ENCODE measurements at regions not wholly inside any gene's neighbourhood (a gene's known extent, or its start where the extent isn't known, plus 50 kb on each side); places are given as distances from the start of the nearest gene placed in this dataset.

DNA sequence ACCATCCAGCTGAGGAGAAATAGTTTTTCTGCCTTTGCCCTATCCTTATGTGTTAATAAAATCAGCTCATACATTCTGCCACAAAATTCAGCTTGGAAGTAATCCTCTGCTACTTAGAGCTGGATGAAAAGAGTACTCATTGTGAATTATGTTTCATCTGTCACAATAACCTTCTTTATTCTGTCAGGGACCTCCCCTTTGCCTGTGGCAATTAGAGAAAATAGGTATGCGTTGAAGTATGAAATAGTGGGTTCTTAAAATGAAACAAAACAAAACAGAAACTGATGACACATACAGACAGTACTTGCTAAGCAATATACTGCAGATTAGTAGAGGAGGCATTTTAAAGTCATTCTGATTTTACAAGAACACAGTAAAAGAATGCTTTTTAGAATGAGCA, 578.5 kb downstream of the USP25 start:
- TF ChIP-seq EZH2phosphoT487 (IDR thresholded peaks at IDR 0.05; ENCODE audit: unreplicated experiment), result no peak
- no peak for TF ChIP-seq EZH2 (IDR thresholded peaks at IDR 0.05; ENCODE audit: low read depth, unreplicated experiment)
- TF ChIP-seq, protein P1, sequence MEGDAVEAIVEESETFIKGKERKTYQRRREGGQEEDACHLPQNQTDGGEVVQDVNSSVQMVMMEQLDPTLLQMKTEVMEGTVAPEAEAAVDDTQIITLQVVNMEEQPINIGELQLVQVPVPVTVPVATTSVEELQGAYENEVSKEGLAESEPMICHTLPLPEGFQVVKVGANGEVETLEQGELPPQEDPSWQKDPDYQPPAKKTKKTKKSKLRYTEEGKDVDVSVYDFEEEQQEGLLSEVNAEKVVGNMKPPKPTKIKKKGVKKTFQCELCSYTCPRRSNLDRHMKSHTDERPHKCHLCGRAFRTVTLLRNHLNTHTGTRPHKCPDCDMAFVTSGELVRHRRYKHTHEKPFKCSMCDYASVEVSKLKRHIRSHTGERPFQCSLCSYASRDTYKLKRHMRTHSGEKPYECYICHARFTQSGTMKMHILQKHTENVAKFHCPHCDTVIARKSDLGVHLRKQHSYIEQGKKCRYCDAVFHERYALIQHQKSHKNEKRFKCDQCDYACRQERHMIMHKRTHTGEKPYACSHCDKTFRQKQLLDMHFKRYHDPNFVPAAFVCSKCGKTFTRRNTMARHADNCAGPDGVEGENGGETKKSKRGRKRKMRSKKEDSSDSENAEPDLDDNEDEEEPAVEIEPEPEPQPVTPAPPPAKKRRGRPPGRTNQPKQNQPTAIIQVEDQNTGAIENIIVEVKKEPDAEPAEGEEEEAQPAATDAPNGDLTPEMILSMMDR (conservative IDR thresholded peaks at IDR 0.05; ENCODE audit: low read depth in 2 of 2), result no peak

Measured in GM23338 (cell line).